Epithelial cell of esophagus (primary cell): ENCODE measurements at regions not wholly inside any gene's neighbourhood (a gene's known extent, or its start where the extent isn't known, plus 50 kb on each side); places are given as distances from the start of the nearest gene placed in this dataset.
A peak's percentile ranks its signal among the peaks of the same experiment; 100 is the strongest.

Source experiments
- DNase-seq: peaks from one replicate; pipeline ENCODE4 v3.0.0; 2010; ENCODE audit warnings: low read depth
- H3K4me3 ChIP-seq: 2 replicates; pipeline ENCODE4 v1.5.1; 2011; ENCODE audit warnings: mild to moderate bottlenecking, low read length, control low read depth
- TF ChIP-seq, protein P1 (sequence below): IDR thresholded peaks from 2 replicates; pipeline ENCODE4 v1.5.1; 2011; ENCODE audit warnings: low read depth, mild to moderate bottlenecking, low read length, control low read depth, inconsistent platforms; ENCODE audit not compliant: insufficient read depth; ENCODE audit errors: missing control alignments

DNA sequence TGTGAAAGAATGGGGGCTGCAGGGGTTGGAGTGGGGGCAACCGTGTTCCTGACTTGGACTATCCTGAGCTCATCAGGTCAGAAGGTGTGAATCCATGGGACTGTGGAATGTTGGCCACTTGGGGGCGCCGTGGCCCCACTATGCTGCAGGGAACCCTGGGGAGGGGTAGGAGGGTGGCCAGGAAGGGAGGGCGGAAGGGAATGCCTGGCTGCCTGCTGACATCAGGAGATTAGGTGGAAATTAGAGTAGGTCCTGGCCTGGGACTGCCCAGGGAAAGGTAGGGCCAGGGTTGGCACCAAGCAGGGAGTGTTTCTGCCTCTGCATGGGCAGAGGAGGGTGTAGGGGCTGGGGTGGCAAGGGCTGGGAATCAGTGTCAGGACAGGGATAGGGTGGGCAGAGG lies 65.8 kb upstream of the PRSS58 start:
- no peak overlapping the region for H3K4me3 ChIP-seq
- TF ChIP-seq, protein P1, sequence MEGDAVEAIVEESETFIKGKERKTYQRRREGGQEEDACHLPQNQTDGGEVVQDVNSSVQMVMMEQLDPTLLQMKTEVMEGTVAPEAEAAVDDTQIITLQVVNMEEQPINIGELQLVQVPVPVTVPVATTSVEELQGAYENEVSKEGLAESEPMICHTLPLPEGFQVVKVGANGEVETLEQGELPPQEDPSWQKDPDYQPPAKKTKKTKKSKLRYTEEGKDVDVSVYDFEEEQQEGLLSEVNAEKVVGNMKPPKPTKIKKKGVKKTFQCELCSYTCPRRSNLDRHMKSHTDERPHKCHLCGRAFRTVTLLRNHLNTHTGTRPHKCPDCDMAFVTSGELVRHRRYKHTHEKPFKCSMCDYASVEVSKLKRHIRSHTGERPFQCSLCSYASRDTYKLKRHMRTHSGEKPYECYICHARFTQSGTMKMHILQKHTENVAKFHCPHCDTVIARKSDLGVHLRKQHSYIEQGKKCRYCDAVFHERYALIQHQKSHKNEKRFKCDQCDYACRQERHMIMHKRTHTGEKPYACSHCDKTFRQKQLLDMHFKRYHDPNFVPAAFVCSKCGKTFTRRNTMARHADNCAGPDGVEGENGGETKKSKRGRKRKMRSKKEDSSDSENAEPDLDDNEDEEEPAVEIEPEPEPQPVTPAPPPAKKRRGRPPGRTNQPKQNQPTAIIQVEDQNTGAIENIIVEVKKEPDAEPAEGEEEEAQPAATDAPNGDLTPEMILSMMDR = peak; percentile 49
- DNase-seq = peak; percentile 41

DNA sequence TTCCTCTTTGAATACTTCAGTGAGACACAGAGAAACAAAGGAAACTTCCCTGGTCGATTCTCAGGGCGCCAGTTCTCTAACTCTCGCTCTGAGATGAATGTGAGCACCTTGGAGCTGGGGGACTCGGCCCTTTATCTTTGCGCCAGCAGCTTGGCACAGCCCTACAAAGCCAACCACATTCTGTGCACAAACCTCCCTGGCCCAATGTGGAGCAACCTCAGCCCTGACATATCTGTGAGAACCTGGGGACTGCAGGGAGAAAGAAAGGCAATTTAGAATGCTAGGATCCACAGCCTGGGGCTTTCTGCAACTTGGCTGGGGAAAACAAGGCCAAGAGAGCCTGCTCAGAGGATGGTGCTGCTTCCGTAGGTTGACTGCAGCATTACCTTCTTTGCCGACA lies 63.5 kb upstream of the PRSS58 start:
- no peak overlapping the region for H3K4me3 ChIP-seq
- TF ChIP-seq, protein P1 = no peak
- no peak for DNase-seq

DNA sequence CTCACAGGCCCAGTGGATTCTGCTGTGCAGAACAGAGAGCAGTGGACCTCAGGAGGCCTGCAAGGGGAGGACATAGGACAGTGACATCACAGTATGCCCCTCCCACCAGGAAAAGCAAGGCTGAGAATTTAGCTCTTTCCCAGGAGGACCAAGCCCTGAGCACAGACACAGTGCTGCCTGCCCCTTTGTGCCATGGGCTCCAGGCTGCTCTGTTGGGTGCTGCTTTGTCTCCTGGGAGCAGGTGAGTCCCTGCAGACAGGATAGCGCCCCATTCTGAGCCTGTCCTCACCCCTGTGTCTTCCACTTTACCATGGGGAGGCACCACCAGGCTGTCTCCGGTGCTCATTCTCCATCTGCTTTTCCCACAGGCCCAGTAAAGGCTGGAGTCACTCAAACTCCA lies 63.0 kb upstream of the PRSS58 start:
- no peak for DNase-seq
- no peak overlapping the region for H3K4me3 ChIP-seq
- TF ChIP-seq, protein P1 = no peak

DNA sequence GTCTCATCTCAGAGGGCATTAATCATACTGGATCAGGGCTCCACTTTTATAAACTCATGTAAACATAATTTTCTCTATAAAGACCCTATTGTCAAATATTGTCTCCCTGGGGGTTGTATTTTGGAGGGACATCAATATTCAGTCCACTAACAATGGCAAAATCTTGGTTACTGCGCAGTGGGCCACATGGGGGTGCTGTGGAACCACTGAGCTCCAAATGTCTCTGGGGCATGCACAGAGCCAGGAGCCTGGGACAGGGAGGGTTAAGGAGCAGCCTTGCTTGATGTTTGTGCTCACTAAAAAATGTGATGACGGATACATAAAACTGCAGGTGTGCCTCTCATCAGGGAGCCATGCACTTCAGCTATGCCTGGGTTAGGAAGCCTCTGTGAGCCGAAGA lies 62.1 kb upstream of the PRSS58 start:
- DNase-seq = peak; percentile 19
- TF ChIP-seq, protein P1 = peak; percentile 47
- no peak overlapping the region for H3K4me3 ChIP-seq

DNA sequence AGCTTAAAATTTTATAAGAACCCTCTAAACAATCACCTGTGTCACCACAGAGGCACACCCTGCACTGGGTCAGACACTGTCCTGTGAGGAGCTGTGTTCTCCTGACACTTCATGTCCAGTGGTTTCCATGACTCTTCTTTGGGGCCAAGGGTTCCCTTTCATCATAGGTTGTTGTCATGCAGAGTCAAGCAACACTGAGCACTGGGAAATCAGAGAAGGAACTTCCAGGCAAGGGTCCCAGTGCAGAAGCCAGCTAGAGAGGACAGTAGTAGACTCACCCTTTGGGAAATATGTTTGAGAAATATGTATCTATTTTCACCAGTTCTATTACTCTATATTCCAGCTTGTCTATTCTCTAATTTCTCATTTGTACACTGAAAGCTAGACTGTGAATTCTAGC lies 56.4 kb upstream of the PRSS58 start:
- TF ChIP-seq, protein P1 = no peak
- no peak for DNase-seq
- no peak overlapping the region for H3K4me3 ChIP-seq

DNA sequence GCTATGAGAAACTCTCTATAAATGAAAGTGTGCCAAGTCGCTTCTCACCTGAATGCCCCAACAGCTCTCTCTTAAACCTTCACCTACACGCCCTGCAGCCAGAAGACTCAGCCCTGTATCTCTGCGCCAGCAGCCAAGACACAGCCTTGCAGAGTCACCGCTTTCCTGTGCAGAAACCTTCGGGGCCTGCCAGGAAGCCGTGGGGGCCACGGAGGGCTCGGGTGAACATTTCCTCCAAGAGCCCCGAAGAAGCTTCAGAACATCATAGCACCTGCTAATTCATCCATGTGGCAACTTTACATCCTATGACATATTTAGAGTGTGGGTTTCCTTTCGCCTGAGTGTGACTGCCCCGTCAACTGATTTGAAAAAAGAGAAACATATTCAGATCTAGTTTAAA lies 55.7 kb upstream of the PRSS58 start:
- DNase-seq = no peak
- no peak overlapping the region for H3K4me3 ChIP-seq
- TF ChIP-seq, protein P1 = no peak

DNA sequence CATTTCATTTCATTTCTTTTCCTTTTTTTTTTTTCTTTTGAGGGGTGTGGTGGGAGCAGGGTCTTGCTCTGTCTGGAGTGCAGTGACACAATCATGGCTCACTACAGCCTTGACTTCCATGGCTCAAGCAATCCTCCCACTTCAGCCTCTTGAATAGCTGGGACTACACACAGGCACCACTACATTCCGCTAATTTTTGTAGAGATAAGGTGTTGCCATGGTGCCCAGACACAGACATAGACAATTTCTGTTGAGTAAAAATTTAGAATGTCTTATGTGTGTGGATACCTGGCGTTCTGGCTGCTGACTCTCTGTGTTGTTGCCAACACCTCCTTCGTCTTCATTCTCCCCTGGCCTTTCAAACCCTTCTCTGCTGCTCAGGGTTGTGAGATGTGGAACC lies 54.0 kb upstream of the PRSS58 start:
- H3K4me3 ChIP-seq = no peak overlapping the region
- TF ChIP-seq, protein P1 = no peak
- no peak for DNase-seq
